ENCODE measurements at regions not wholly inside any gene's neighbourhood (a gene's known extent, or its start where the extent isn't known, plus 50 kb on each side); places are given as distances from the start of the nearest gene placed in this dataset.

GRCh38 chr2:48043746-48044145 is 137.4 kb upstream of the FBXO11 start:
- TF ChIP-seq CTCF (IDR thresholded peaks at IDR 0.05) (no peak), POLR2A (IDR thresholded peaks at IDR 0.05) (no peak)

Data from right lobe of liver (tissue), 4 donors.